Astrocyte (in vitro differentiated cells and primary cell): ENCODE measurements at regions not wholly inside any gene's neighbourhood (a gene's known extent, or its start where the extent isn't known, plus 50 kb on each side); places are given as distances from the start of the nearest gene placed in this dataset.

Source experiments
- DNase-seq: peaks from one replicate; pipeline ENCODE4 v3.0.0-alpha.2; 2010; ENCODE audit warnings: low read depth
- FAIRE-seq: peaks from 2 replicates; lab custom pipeline; 2011; peaks lifted over from hg19 to GRCh38; lab: Jason Lieb, UNC
- H2AFZ ChIP-seq: 2 replicates; pipeline ENCODE4 v1.6.0; 2012; ENCODE audit warnings: low read depth, low read length, inconsistent platforms
- H3K27ac ChIP-seq: 2 replicates; pipeline ENCODE4 v1.5.1; 2011; ENCODE audit warnings: low read depth, low read length, inconsistent platforms
- H3K27me3 ChIP-seq: 2 replicates; pipeline ENCODE4 v1.6.0; 2011; ENCODE audit warnings: low read length, inconsistent platforms; ENCODE audit not compliant: insufficient read depth
- H3K36me3 ChIP-seq: 2 replicates; pipeline ENCODE4 v1.5.1; 2011; ENCODE audit warnings: low read length, inconsistent platforms; ENCODE audit not compliant: insufficient read depth
- H3K4me1 ChIP-seq: 2 replicates; pipeline ENCODE4 v1.5.1; 2011; ENCODE audit warnings: low read length, inconsistent platforms; ENCODE audit not compliant: insufficient read depth
- H3K4me2 ChIP-seq: 2 replicates; pipeline ENCODE4 v1.6.0; 2012; ENCODE audit warnings: low read length, inconsistent platforms
- H3K4me3 ChIP-seq: 2 replicates; pipeline ENCODE4 v1.5.1; 2011; ENCODE audit warnings: low read depth, mild to moderate bottlenecking, low read length, inconsistent platforms; ENCODE audit not compliant: insufficient read depth
- H3K79me2 ChIP-seq: 2 replicates; pipeline ENCODE4 v1.6.0; 2012; ENCODE audit warnings: mild to moderate bottlenecking, low read length, inconsistent platforms; ENCODE audit not compliant: insufficient read depth
- H3K9ac ChIP-seq: 2 replicates; pipeline ENCODE4 v1.6.0; 2012; ENCODE audit warnings: mild to moderate bottlenecking, low read length, inconsistent platforms
- H3K9me3 ChIP-seq: 2 replicates; pipeline ENCODE4 v1.5.1; 2012; ENCODE audit warnings: low read depth, mild to moderate bottlenecking, low read length, inconsistent platforms; ENCODE audit not compliant: insufficient read depth
- H4K20me1 ChIP-seq: 2 replicates; pipeline ENCODE4 v1.6.0; 2012; ENCODE audit warnings: low read length, inconsistent platforms; ENCODE audit not compliant: insufficient read depth
- H3K27ac Mint-ChIP-seq: one replicate; pipeline ENCODE4 v1.8.0; 2021; ENCODE audit warnings: mild to moderate bottlenecking, mixed read lengths; ENCODE audit not compliant: unreplicated experiment
- H3K27me3 Mint-ChIP-seq: one replicate; pipeline ENCODE4 v1.8.0; 2021; ENCODE audit warnings: low read depth, mixed read lengths; ENCODE audit not compliant: unreplicated experiment
- H3K36me3 Mint-ChIP-seq: one replicate; pipeline ENCODE4 v1.8.0; 2021; ENCODE audit warnings: low read depth, mixed read lengths; ENCODE audit not compliant: unreplicated experiment
- H3K4me1 Mint-ChIP-seq: one replicate; pipeline ENCODE4 v1.8.0; 2021; ENCODE audit warnings: low read depth, mixed read lengths; ENCODE audit not compliant: unreplicated experiment
- H3K4me3 Mint-ChIP-seq: one replicate; pipeline ENCODE4 v1.8.0; 2021; ENCODE audit warnings: mild to moderate bottlenecking, moderate library complexity, mixed read lengths; ENCODE audit not compliant: unreplicated experiment
- H3K9me3 Mint-ChIP-seq: one replicate; pipeline ENCODE4 v1.8.0; 2021; ENCODE audit warnings: mild to moderate bottlenecking, mixed read lengths; ENCODE audit not compliant: unreplicated experiment
- EZH2 ChIP-seq: IDR thresholded peaks from 2 replicates; pipeline ENCODE4 v1.6.1; 2012; ENCODE audit warnings: mild to moderate bottlenecking, low read length, inconsistent platforms; ENCODE audit not compliant: insufficient read depth
- TF ChIP-seq, protein P1 (sequence below): IDR thresholded peaks from 2 replicates; pipeline ENCODE4 v1.5.1; 2011; ENCODE audit warnings: low read depth, mild to moderate bottlenecking, inconsistent platforms, low read length, moderate library complexity; ENCODE audit not compliant: insufficient read depth

GRCh38 chr17:68719431-68719830 is 118.3 kb upstream of the FAM20A start:
- Mint-ChIP-seq H3K9me3 (no peaks in the 10 kb centered on the region), H3K27ac (no peak overlapping the region), H3K4me1 (no peaks in the 10 kb centered on the region), H3K36me3 (no peaks in the 10 kb centered on the region), H3K4me3 (no peak overlapping the region), H3K27me3 (peaks cover 2% of the 10 kb centered on the region)
- Histone ChIP-seq H3K36me3 (no peaks in the 10 kb centered on the region), H3K4me3 (no peak overlapping the region), H4K20me1 (no peaks in the 10 kb centered on the region), H3K79me2 (no peaks in the 10 kb centered on the region), H3K9me3 (no peaks in the 10 kb centered on the region), H3K9ac (no peak overlapping the region), H3K27ac (no peak overlapping the region), H3K4me1 (no peaks in the 10 kb centered on the region), H3K27me3 (no peaks in the 10 kb centered on the region), H3K4me2 (no peak overlapping the region), H2AFZ (no peak overlapping the region)
- no peak for DNase-seq
- FAIRE-seq: no peak
- no peak for TF ChIP-seq EZH2
- TF ChIP-seq, protein P1, sequence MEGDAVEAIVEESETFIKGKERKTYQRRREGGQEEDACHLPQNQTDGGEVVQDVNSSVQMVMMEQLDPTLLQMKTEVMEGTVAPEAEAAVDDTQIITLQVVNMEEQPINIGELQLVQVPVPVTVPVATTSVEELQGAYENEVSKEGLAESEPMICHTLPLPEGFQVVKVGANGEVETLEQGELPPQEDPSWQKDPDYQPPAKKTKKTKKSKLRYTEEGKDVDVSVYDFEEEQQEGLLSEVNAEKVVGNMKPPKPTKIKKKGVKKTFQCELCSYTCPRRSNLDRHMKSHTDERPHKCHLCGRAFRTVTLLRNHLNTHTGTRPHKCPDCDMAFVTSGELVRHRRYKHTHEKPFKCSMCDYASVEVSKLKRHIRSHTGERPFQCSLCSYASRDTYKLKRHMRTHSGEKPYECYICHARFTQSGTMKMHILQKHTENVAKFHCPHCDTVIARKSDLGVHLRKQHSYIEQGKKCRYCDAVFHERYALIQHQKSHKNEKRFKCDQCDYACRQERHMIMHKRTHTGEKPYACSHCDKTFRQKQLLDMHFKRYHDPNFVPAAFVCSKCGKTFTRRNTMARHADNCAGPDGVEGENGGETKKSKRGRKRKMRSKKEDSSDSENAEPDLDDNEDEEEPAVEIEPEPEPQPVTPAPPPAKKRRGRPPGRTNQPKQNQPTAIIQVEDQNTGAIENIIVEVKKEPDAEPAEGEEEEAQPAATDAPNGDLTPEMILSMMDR: no peak

GRCh38 chr17:68718926-68719325 is 117.8 kb upstream of the FAM20A start:
- H3K79me2 ChIP-seq: no peaks in the 10 kb centered on the region
- H3K9me3 Mint-ChIP-seq: no peaks in the 10 kb centered on the region
- H3K27ac ChIP-seq: no peak overlapping the region
- H3K27me3 ChIP-seq: no peaks in the 10 kb centered on the region
- H3K27ac Mint-ChIP-seq: no peak overlapping the region
- no peak overlapping the region for H3K4me2 ChIP-seq
- H3K4me3 Mint-ChIP-seq: no peak overlapping the region
- no peaks in the 10 kb centered on the region for H3K36me3 ChIP-seq
- H3K27me3 Mint-ChIP-seq: no peaks in the 10 kb centered on the region
- no peaks in the 10 kb centered on the region for H3K4me1 ChIP-seq
- H3K4me1 Mint-ChIP-seq: no peaks in the 10 kb centered on the region
- no peaks in the 10 kb centered on the region for H3K36me3 Mint-ChIP-seq
- no peak for FAIRE-seq
- DNase-seq: no peak
- no peaks in the 10 kb centered on the region for H3K9me3 ChIP-seq
- no peak overlapping the region for H2AFZ ChIP-seq
- TF ChIP-seq, protein P1: no peak
- no peak for TF ChIP-seq EZH2
- H3K9ac ChIP-seq: no peak overlapping the region
- H3K4me3 ChIP-seq: no peak overlapping the region
- no peaks in the 10 kb centered on the region for H4K20me1 ChIP-seq

- H3K4me1 ChIP-seq: no peaks in the 10 kb centered on the region
- Mint-ChIP-seq H3K9me3 (no peaks in the 10 kb centered on the region), H3K4me3 (no peak overlapping the region), H3K27ac (no peak overlapping the region), H3K36me3 (no peaks in the 10 kb centered on the region), H3K4me1 (no peaks in the 10 kb centered on the region), H3K27me3 (no peaks in the 10 kb centered on the region)
- no peak overlapping the region for H3K9ac ChIP-seq
- H3K4me3 ChIP-seq: no peak overlapping the region
- H3K4me2 ChIP-seq: no peak overlapping the region
- no peak for DNase-seq
- TF ChIP-seq EZH2: no peak
- TF ChIP-seq, protein P1: no peak
- H2AFZ ChIP-seq: no peak overlapping the region
- H3K27me3 ChIP-seq: no peaks in the 10 kb centered on the region
- H3K9me3 ChIP-seq: no peaks in the 10 kb centered on the region
- no peak overlapping the region for H3K27ac ChIP-seq
- no peaks in the 10 kb centered on the region for H4K20me1 ChIP-seq
- no peaks in the 10 kb centered on the region for H3K79me2 ChIP-seq
- no peaks in the 10 kb centered on the region for H3K36me3 ChIP-seq
- FAIRE-seq: no peak
Observed at GRCh38 chr17:68718465-68718864, 117.3 kb upstream of the FAM20A start.
